ENCODE measurements at regions not wholly inside any gene's neighbourhood (a gene's known extent, or its start where the extent isn't known, plus 50 kb on each side); places are given as distances from the start of the nearest gene placed in this dataset.
A peak's percentile ranks its signal among the peaks of the same experiment; 100 is the strongest.

DNA sequence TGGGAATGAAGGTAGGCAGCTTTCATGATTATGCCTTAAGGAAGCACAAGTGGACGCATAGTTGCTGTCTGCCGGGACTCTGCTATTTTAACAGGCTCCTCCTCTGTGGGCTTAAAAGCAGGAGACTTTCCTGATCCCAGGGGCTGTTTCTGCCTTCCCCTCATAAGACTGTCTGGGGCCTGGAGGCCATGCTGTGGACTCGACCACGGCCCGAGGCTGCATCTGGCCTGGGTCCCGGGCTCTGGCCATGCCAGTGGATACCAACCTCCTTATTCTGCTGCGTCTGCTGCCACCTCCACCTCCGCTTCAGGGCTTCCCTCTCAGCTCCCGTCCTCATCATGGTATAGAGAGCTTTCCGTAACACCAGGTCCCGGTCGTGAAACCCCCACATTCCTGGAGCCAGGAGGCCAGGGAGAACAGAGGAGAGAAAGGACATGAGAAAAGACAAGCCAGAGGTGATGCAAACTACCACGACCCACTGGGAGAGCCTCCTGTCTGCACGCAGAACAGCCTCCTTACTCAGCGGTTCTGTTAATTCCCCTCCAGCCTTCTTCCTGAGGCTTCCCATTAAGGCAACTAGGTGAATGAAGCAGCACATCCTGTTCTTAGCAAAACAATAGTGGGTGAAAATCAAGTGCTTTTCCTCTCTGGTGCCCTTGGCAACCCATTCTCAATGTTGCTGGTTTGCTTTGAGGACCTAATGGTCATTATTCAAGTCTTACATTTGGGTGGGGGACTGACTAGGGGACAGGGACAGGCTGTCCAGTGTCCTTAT lies 200.5 kb downstream of the KLF13 start:
- TF ChIP-seq, protein P1, sequence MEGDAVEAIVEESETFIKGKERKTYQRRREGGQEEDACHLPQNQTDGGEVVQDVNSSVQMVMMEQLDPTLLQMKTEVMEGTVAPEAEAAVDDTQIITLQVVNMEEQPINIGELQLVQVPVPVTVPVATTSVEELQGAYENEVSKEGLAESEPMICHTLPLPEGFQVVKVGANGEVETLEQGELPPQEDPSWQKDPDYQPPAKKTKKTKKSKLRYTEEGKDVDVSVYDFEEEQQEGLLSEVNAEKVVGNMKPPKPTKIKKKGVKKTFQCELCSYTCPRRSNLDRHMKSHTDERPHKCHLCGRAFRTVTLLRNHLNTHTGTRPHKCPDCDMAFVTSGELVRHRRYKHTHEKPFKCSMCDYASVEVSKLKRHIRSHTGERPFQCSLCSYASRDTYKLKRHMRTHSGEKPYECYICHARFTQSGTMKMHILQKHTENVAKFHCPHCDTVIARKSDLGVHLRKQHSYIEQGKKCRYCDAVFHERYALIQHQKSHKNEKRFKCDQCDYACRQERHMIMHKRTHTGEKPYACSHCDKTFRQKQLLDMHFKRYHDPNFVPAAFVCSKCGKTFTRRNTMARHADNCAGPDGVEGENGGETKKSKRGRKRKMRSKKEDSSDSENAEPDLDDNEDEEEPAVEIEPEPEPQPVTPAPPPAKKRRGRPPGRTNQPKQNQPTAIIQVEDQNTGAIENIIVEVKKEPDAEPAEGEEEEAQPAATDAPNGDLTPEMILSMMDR (conservative IDR thresholded peaks at IDR 0.05): no peak
- Mint-ChIP-seq H3K4me1 (no peaks in the 10 kb centered on the region), H3K36me3 (ENCODE audit: low read depth) (no peaks in the 10 kb centered on the region), H3K4me3 (no peak overlapping the region), H3K27ac (peak overlapping the region; percentile 18), H3K27me3 (ENCODE audit: insufficient read depth) (no peaks in the 10 kb centered on the region), H3K9me3 (no peaks in the 10 kb centered on the region)
- H3K9me3 ChIP-seq (ENCODE audit: control insufficient read depth, low read length): no peaks in the 10 kb centered on the region
- H3K36me3 ChIP-seq (ENCODE audit: control insufficient read depth, insufficient read depth, low read length): no peaks in the 10 kb centered on the region
- no peak for DNase-seq
- H3K4me1 ChIP-seq (ENCODE audit: control insufficient read depth, insufficient read depth, low read length): no peaks in the 10 kb centered on the region
- WGBS, 2 experiments (ENCODE audit: insufficient coverage in 1 of 2, insufficient read length in 1 of 2): 88 to 92% methylated on average over 6 to 15 of the region's 15 CpGs
- H3K9ac ChIP-seq (ENCODE audit: extremely low read depth, low read length, poor library complexity, severe bottlenecking): no peak overlapping the region
- no peak overlapping the region for H3K27ac ChIP-seq (ENCODE audit: low read depth, low read length)
- no peaks in the 10 kb centered on the region for H3K27me3 ChIP-seq (ENCODE audit: control insufficient read depth, insufficient read depth, low read length, poor library complexity, severe bottlenecking)
- H3K4me3 ChIP-seq (ENCODE audit: low read length): no peak overlapping the region

DNA sequence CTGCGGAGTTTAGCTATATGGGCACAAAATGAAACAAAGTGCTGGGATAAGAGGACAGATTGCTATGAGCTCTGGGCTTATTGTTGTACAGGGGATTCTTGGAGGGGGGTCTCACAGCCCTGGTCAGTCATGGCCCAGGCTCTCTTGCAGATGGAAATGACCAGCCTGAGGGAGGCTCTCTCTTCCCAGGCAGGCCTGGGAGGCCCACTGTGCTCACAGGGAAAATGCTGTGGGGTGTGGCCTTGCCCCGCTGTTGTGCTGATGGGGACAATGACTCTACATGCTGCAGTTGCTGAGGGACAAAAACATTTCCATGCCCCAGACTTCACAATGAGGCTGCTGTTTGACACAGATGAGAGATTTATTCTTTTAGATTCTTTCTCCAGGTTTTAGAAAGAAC lies 202.2 kb downstream of the KLF13 start:
- Histone ChIP-seq H3K4me3 (ENCODE audit: low read length) (no peak overlapping the region), H3K36me3 (ENCODE audit: control insufficient read depth, insufficient read depth, low read length) (no peaks in the 10 kb centered on the region), H3K9ac (ENCODE audit: extremely low read depth, low read length, poor library complexity, severe bottlenecking) (no peak overlapping the region), H3K27ac (ENCODE audit: low read depth, low read length) (peak overlapping the region; percentile 73), H3K4me1 (ENCODE audit: control insufficient read depth, insufficient read depth, low read length) (no peaks in the 10 kb centered on the region), H3K9me3 (ENCODE audit: control insufficient read depth, low read length) (no peaks in the 10 kb centered on the region), H3K27me3 (ENCODE audit: control insufficient read depth, insufficient read depth, low read length, poor library complexity, severe bottlenecking) (no peaks in the 10 kb centered on the region)
- Mint-ChIP-seq H3K27me3 (ENCODE audit: insufficient read depth) (no peaks in the 10 kb centered on the region), H3K4me1 (no peaks in the 10 kb centered on the region), H3K4me3 (no peak overlapping the region), H3K9me3 (no peaks in the 10 kb centered on the region), H3K27ac (no peak overlapping the region), H3K36me3 (ENCODE audit: low read depth) (no peaks in the 10 kb centered on the region)
- DNase-seq: no peak
- TF ChIP-seq, protein P1 (conservative IDR thresholded peaks at IDR 0.05): no peak
- WGBS, 2 experiments (ENCODE audit: insufficient coverage in 1 of 2, insufficient read length in 1 of 2): 87% methylated on average over 2 of the region's 2 CpGs; no CpG with 5 or more reads in 1 of the 2 experiments

DNA sequence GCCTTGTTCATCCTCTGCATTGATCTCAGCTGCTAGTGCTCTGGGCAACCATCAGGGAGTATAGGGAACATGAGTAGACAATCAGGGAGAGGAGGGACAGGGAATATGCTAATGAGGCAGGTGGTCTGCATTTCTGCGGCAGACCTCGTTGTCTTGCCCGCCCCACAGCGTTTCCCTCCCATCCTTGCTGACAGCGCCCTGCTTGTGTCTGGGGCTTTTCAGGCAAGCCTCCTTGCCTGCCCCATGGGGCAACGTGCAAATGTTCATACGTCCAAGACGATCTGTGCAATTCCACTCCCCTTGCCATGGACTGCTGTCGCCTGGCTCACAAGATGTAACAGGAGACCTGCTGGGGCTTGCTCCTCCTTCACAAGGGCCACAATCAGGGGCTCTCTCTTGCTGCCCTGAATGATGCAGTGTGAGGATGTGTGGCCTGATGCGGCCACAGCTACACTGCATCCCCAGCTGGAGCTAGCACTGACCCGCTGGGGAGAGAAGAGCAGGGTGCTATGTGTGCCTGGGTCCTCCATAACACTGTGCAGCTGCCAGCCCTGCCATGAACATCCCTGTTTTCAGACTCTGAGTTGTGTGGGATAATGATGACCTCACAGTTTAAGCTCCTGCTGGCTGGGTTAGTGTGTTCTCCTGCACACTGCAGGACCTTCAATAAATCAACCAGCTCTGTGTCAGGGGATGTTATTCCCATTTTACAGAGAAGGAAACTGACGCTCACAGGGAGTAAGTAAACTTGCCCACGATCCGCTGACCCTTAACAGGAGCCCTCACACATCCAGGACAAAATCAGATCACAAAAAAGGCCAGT lies 211.3 kb downstream of the KLF13 start:
- H3K9me3 Mint-ChIP-seq: no peaks in the 10 kb centered on the region

More for the DNA sequence above, 211.3 kb downstream of the KLF13 start:
- Mint-ChIP-seq H3K4me1 (no peaks in the 10 kb centered on the region), H3K27ac (no peak overlapping the region), H3K36me3 (ENCODE audit: low read depth) (no peaks in the 10 kb centered on the region), H3K4me3 (no peak overlapping the region), H3K27me3 (ENCODE audit: insufficient read depth) (no peaks in the 10 kb centered on the region)
- H3K27ac ChIP-seq (ENCODE audit: low read depth, low read length): no peak overlapping the region
- H3K9ac ChIP-seq (ENCODE audit: extremely low read depth, low read length, poor library complexity, severe bottlenecking): no peak overlapping the region
- no peaks in the 10 kb centered on the region for H3K4me1 ChIP-seq (ENCODE audit: control insufficient read depth, insufficient read depth, low read length)
- no peaks in the 10 kb centered on the region for H3K36me3 ChIP-seq (ENCODE audit: control insufficient read depth, insufficient read depth, low read length)
- no peaks in the 10 kb centered on the region for H3K27me3 ChIP-seq (ENCODE audit: control insufficient read depth, insufficient read depth, low read length, poor library complexity, severe bottlenecking)
- TF ChIP-seq, protein P1 (conservative IDR thresholded peaks at IDR 0.05): no peak
- 84 to 88% methylated on average over 7 to 14 of the region's 14 CpGs for WGBS, 2 experiments (ENCODE audit: insufficient coverage in 1 of 2, insufficient read length in 1 of 2)
- no peak overlapping the region for H3K4me3 ChIP-seq (ENCODE audit: low read length)
- no peak for DNase-seq
- peaks cover 8% of the 10 kb centered on the region for H3K9me3 ChIP-seq (ENCODE audit: control insufficient read depth, low read length)

All from endodermal cell (in vitro differentiated cells).